ENCODE measurements at regions not wholly inside any gene's neighbourhood (a gene's known extent, or its start where the extent isn't known, plus 50 kb on each side); places are given as distances from the start of the nearest gene placed in this dataset.
"Not testable (repeated sequence)": the region's sequence is repeated elsewhere in the genome, so short reads cannot be mapped to it uniquely, and the experiment has no call there.

DNA sequence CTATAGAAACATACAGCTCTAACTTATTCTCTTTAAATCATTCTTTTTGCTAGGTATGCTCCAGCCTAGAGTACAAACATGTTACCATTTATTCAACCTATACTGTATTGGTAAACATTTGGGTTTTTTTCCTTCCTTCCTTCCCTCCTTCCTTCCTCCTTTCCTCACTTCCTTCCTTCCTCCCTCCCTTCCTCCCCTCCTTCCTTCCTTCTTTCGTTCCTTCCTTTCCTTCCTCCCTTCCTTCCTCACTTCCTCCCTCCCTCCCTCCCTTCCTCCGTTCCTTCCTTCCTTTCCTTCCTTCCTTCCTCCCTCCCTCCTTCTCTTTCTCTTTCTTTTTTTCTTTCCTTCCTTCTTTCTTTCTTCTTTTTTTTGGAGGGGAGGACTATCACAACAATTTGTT, 286.7 kb upstream of the PRKCQ start:
- Mint-ChIP-seq H3K9me3 (peaks cover 2% of the 10 kb centered on the region), H3K36me3 (no peaks in the 10 kb centered on the region), H3K27ac (no peak overlapping the region), H3K4me3 (no peak overlapping the region), H3K27me3 (peaks cover 10% of the 10 kb centered on the region), H3K4me1 (no peaks in the 10 kb centered on the region)
- CTCF ChIA-PET = no interaction called here
- no peak for DNase-seq

- H3K4me1 Mint-ChIP-seq = no peaks in the 10 kb centered on the region
- CTCF ChIA-PET = no interaction called here
- DNase-seq = no peak
- H3K4me3 Mint-ChIP-seq = no peak overlapping the region
- no peaks in the 10 kb centered on the region for H3K36me3 Mint-ChIP-seq
- peaks cover 10% of the 10 kb centered on the region for H3K27me3 Mint-ChIP-seq
- H3K27ac Mint-ChIP-seq = no peak overlapping the region
- H3K9me3 Mint-ChIP-seq = peaks cover 2% of the 10 kb centered on the region
These were observed 284.1 kb upstream of the PRKCQ start for GRCh38 chr10:6864142-6864541.

DNA sequence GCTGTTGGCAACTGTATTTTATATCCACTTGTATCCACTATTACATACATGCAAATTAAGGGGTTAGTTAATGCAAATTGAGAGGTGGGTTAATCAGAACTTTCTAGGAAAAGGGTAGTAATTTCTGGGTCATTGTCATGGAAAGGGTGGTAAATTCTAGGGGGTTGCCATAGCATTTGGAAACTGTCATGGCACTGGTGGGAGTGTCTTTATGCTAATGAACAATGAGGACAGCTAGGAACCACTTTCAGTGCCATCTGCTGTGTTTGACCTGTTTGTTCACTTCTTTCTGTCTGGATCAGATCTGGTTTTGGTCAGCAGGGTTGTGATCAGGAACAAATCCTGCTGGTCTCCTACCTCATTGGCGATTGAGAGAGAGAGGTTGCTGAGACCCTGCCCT, 283.3 kb upstream of the PRKCQ start:
- CTCF ChIA-PET = no interaction called here
- Mint-ChIP-seq H3K9me3 (peaks cover 2% of the 10 kb centered on the region), H3K27ac (no peak overlapping the region), H3K27me3 (peaks cover 10% of the 10 kb centered on the region), H3K4me3 (no peak overlapping the region), H3K36me3 (no peaks in the 10 kb centered on the region), H3K4me1 (no peaks in the 10 kb centered on the region)
- DNase-seq = no peak

DNA sequence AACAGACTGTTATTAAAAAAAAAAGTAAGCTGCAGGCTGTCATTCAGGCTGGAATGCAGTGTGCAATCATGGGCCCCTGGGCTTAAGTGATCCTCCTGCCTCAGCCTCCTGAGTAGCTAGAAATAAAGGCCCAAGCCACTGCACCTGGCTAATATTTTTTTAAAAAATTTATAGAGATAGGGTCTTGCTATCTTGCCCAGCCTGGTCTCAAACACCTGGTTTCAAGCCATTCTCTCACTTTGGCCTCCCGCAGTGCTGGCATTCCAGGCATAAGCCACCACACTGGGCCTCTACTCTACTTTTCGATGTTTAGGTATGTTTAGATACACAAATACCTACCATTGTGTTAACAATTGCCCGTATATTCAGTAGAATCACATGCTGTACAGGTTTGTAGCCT, 270.4 kb upstream of the PRKCQ start:
- Mint-ChIP-seq H3K4me1 (no peaks in the 10 kb centered on the region), H3K9me3 (no peaks in the 10 kb centered on the region), H3K36me3 (no peaks in the 10 kb centered on the region), H3K27ac (no peak overlapping the region), H3K27me3 (peaks cover 11% of the 10 kb centered on the region), H3K4me3 (no peak overlapping the region)
- CTCF ChIA-PET = interaction anchor here (0.8 kb wide), 1 partner anchor 836 kb away, joined by 3 read pairs; no protein-coding TSS in a partner anchor
- DNase-seq = no peak

DNA sequence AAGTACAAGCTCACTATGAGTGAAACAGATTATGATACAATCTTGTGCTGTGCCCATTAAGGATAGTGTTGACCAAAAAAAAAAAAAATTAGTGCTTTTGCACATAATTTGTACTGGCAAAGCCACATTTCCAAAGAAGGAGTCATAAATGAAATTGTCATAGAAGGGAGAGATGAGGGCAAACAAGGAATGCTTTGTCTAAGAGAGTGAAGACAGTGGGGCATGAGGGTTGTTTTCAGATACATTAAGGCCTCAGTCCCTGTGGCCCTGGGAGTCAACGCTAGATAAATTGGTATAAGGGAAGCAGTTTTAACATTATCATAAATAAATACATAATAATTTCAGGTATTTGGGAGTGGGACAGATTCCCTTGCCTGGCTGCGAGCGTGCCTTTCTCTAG, 267.5 kb upstream of the PRKCQ start:
- Mint-ChIP-seq H3K36me3 (no peaks in the 10 kb centered on the region), H3K27me3 (peaks cover 14% of the 10 kb centered on the region), H3K27ac (no peak overlapping the region), H3K4me3 (no peak overlapping the region), H3K9me3 (no peaks in the 10 kb centered on the region), H3K4me1 (no peaks in the 10 kb centered on the region)
- CTCF ChIA-PET = no interaction called here
- no peak for DNase-seq

- H3K27ac Mint-ChIP-seq = no peak overlapping the region
- no peak for DNase-seq
- no peaks in the 10 kb centered on the region for H3K9me3 Mint-ChIP-seq
- H3K4me1 Mint-ChIP-seq = no peaks in the 10 kb centered on the region
- H3K36me3 Mint-ChIP-seq = no peaks in the 10 kb centered on the region
- CTCF ChIA-PET = interaction anchor here (0.6 to 1.3 kb wide), 5 partner anchors 61 to 699 kb away, joined by 3 to 4 read pairs (median 3); no protein-coding TSS in a partner anchor
- peaks cover 20% of the 10 kb centered on the region for H3K27me3 Mint-ChIP-seq
- no peak overlapping the region for H3K4me3 Mint-ChIP-seq
These were observed 264.0 kb upstream of the PRKCQ start for GRCh38 chr10:6843894-6844650.

DNA sequence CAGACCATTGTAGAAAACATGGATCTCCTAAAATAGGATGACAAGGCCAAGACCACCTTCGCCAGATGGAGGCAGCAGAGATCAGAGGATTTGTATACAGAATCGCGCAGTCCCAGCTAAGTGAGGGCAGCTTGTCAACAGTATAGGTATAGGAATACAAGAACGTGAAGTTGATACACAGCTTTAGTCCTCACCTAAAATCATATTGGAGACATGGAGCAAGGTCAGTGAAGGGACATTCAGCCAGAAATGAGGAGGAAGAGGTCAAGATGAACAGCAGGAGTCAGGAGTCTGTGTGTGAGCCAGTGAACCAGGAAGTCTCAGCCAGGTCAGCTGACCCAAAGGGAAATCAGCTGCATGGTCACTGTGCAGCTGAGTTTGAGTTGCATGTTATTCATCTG, 263.4 kb upstream of the PRKCQ start:
- no peak overlapping the region for H3K27ac Mint-ChIP-seq
- DNase-seq = peak; percentile 32
- H3K4me3 Mint-ChIP-seq = no peak overlapping the region
- CTCF ChIA-PET = interaction anchor here (0.6 to 1.3 kb wide), 6 partner anchors 60 to 700 kb away, joined by 3 to 4 read pairs (median 3); no protein-coding TSS in a partner anchor
- no peaks in the 10 kb centered on the region for H3K4me1 Mint-ChIP-seq
- peaks cover 16% of the 10 kb centered on the region for H3K27me3 Mint-ChIP-seq
- no peaks in the 10 kb centered on the region for H3K9me3 Mint-ChIP-seq
- no peaks in the 10 kb centered on the region for H3K36me3 Mint-ChIP-seq

- Mint-ChIP-seq H3K4me3 (no peak overlapping the region), H3K36me3 (no peaks in the 10 kb centered on the region), H3K27me3 (peaks cover 16% of the 10 kb centered on the region), H3K27ac (no peak overlapping the region), H3K4me1 (no peaks in the 10 kb centered on the region), H3K9me3 (no peaks in the 10 kb centered on the region)
- CTCF ChIA-PET = interaction anchor here (1.1 to 1.3 kb wide), 3 partner anchors 70 to 292 kb away, joined by 3 to 4 read pairs (median 3); no protein-coding TSS in a partner anchor
- DNase-seq = no peak
These were observed 262.6 kb upstream of the PRKCQ start for GRCh38 chr10:6842722-6843121.

- Mint-ChIP-seq H3K36me3 (no peaks in the 10 kb centered on the region), H3K27me3 (peaks cover 16% of the 10 kb centered on the region), H3K27ac (no peak overlapping the region), H3K9me3 (no peaks in the 10 kb centered on the region), H3K4me3 (no peak overlapping the region), H3K4me1 (no peaks in the 10 kb centered on the region)
- CTCF ChIA-PET = no interaction called here
- DNase-seq = no peak
These were observed 261.7 kb upstream of the PRKCQ start for GRCh38 chr10:6841761-6842160.

- peaks cover 16% of the 10 kb centered on the region for H3K27me3 Mint-ChIP-seq
- H3K27ac Mint-ChIP-seq = no peak overlapping the region
- H3K9me3 Mint-ChIP-seq = no peaks in the 10 kb centered on the region
- no peaks in the 10 kb centered on the region for H3K4me1 Mint-ChIP-seq
- no peak overlapping the region for H3K4me3 Mint-ChIP-seq
- CTCF ChIA-PET = interaction anchor here (1.1 kb wide), 1 partner anchor 9 kb away, joined by 3 read pairs; no protein-coding TSS in a partner anchor
- H3K36me3 Mint-ChIP-seq = no peaks in the 10 kb centered on the region
- DNase-seq = no peak
These were observed 260.7 kb upstream of the PRKCQ start for GRCh38 chr10:6840766-6841165.

- no peaks in the 10 kb centered on the region for H3K9me3 Mint-ChIP-seq
- H3K36me3 Mint-ChIP-seq = no peaks in the 10 kb centered on the region
- H3K4me3 Mint-ChIP-seq = no peak overlapping the region
- H3K27me3 Mint-ChIP-seq = peaks cover 16% of the 10 kb centered on the region
- no peaks in the 10 kb centered on the region for H3K4me1 Mint-ChIP-seq
- H3K27ac Mint-ChIP-seq = no peak overlapping the region
- no peak for DNase-seq
- CTCF ChIA-PET = interaction anchor here (1.1 kb wide), 1 partner anchor 8 kb away, joined by 3 read pairs; no protein-coding TSS in a partner anchor
These were observed 260.2 kb upstream of the PRKCQ start for GRCh38 chr10:6840201-6840691.

- CTCF ChIA-PET = interaction anchor here (1.2 to 1.6 kb wide), 3 partner anchors 61 to 849 kb away, joined by 3 to 6 read pairs (median 4); no protein-coding TSS in a partner anchor
- Mint-ChIP-seq H3K4me3 (no peak overlapping the region), H3K36me3 (no peaks in the 10 kb centered on the region), H3K27ac (no peak overlapping the region), H3K4me1 (no peaks in the 10 kb centered on the region), H3K27me3 (peaks cover 16% of the 10 kb centered on the region), H3K9me3 (no peaks in the 10 kb centered on the region)
- DNase-seq = no peak
These were observed 258.0 kb upstream of the PRKCQ start for GRCh38 chr10:6838118-6838517.

DNA sequence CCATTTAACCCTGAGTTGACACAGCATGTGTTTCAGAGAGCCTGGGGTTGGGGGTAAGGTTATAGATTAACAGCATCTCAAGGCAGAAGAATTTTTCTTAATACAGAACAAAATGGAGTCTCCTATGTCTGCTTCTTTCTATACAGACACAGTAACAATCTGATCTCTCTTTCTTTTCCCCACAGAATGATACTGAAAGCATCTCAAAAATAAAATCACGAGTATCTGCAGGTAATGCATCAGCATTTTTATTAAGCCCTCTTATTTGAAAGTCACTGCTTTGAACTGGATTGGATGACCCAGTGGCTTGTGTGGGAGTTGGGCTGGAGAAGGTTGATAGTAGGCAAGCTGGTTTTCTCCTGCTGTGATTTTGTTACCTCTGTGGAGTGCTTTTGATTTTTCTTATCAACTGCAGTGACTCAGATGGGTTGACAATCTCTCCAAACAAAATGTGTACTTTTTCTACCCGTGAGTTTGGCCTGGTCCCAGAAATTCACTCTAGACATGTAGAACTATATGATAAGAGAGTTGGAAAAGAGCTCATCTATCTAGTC, 253.5 kb upstream of the PRKCQ start:
- Mint-ChIP-seq H3K9me3 (no peaks in the 10 kb centered on the region), H3K27ac (no peak overlapping the region), H3K36me3 (no peaks in the 10 kb centered on the region), H3K27me3 (peaks cover 3% of the 10 kb centered on the region), H3K4me3 (no peak overlapping the region), H3K4me1 (no peaks in the 10 kb centered on the region)
- no peak for DNase-seq
- CTCF ChIA-PET = no interaction called here

DNA sequence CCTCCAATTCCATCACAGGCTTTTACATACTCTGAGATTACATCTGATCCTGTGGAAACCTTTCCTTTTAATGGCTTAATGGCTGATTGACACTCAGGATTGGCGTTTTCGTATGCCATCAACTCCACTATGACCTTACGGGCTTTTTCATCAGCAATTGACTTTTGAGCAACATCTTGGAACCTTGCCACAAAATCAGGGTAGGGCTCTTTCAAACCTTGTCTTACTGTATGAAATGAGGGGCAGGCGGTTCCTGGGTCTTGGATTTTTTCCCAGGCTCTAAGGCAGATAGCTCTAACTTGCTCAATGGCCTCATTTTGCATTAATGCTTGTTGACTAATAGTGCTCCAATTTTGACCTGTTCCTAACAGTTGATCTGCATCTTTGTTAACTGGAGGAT, 250.9 kb upstream of the PRKCQ start:
- H3K4me1 Mint-ChIP-seq, H3K36me3 Mint-ChIP-seq, H3K4me3 Mint-ChIP-seq, DNase-seq, H3K27ac Mint-ChIP-seq, CTCF ChIA-PET, H3K9me3 Mint-ChIP-seq, H3K27me3 Mint-ChIP-seq: not testable (repeated sequence)

GRCh38 chr10:6824793-6825192, 244.7 kb upstream of the PRKCQ start:
- H3K4me3 Mint-ChIP-seq, CTCF ChIA-PET, H3K9me3 Mint-ChIP-seq, H3K27me3 Mint-ChIP-seq, DNase-seq, H3K27ac Mint-ChIP-seq, H3K4me1 Mint-ChIP-seq, H3K36me3 Mint-ChIP-seq: not testable (repeated sequence)

Measured in activated naive CD4-positive, alpha-beta T cell treated with anti-CD3 and anti-CD28 coated beads, Interleukin-2, amount 10 ng/mL, durations not matched to agents 7 days and 5 days (primary cell).